Caco-2 (cell line): ENCODE measurements at regions not wholly inside any gene's neighbourhood (a gene's known extent, or its start where the extent isn't known, plus 50 kb on each side); places are given as distances from the start of the nearest gene placed in this dataset.

Experiments used
- BruUV-seq: library from RNA; stranded (reverse); fragments of 400-500 nt; replicated peaks from 2 replicates; lab custom pipeline; 2021; lab: Mats Ljungman, UMichigan
- CTCF ChIA-PET: fragments of 300-600 bp; sonication (Branson Sonifier 250); formaldehyde crosslinking; loops from one replicate; lab custom pipeline; 2022; ENCODE audit warnings: antibody characterized with exemption; lab: Charles Lee
- POLR2A ChIA-PET: fragments of 300-600 bp; sonication (Branson Sonifier 250); formaldehyde crosslinking; loops from one replicate; lab custom pipeline; 2022; ENCODE audit warnings: antibody characterized with exemption; lab: Charles Lee
- DNase-seq, 2 experiments: peaks; one replicate each; pipeline versions ENCODE4 v3.0.0 to v3.0.0-alpha.2; 2020 to 2022
- H3K27me3 ChIP-seq: replicated peaks from 2 replicates; pipeline ENCODE4 v1.6.0; 2011; ENCODE audit warnings: low read length; ENCODE audit not compliant: control insufficient read depth, insufficient read depth
- H3K36me3 ChIP-seq: 2 replicates; pipeline ENCODE4 v1.5.1; 2011; ENCODE audit warnings: low read length; ENCODE audit not compliant: control insufficient read depth, insufficient read depth
- H3K4me1 ChIP-seq: fragments of 250-450 bp; sonication (Bioruptor Pico); 2 replicates; pipeline ENCODE4 v1.5.1; 2020; ENCODE audit warnings: mild to moderate bottlenecking
- H3K4me3 ChIP-seq: 2 replicates; pipeline ENCODE4 v1.5.1; 2011; ENCODE audit warnings: low read depth, mild to moderate bottlenecking, control low read depth, low read length
- H3K9me3 ChIP-seq: fragments of 250-450 bp; sonication (Bioruptor Pico); 2 replicates; pipeline ENCODE4 v1.5.1; 2020; ENCODE audit warnings: mild to moderate bottlenecking, moderate library complexity
- H3K27ac Mint-ChIP-seq: one replicate; pipeline ENCODE4 v1.8.0; 2022; ENCODE audit warnings: mixed read lengths; ENCODE audit not compliant: unreplicated experiment
- H3K27me3 Mint-ChIP-seq: one replicate; pipeline ENCODE4 v1.8.0; 2022; ENCODE audit warnings: mixed read lengths; ENCODE audit not compliant: insufficient read depth, unreplicated experiment
- H3K36me3 Mint-ChIP-seq: one replicate; pipeline ENCODE4 v1.8.0; 2022; ENCODE audit warnings: mild to moderate bottlenecking, mixed read lengths; ENCODE audit not compliant: insufficient read depth, unreplicated experiment
- H3K4me1 Mint-ChIP-seq: one replicate; pipeline ENCODE4 v1.8.0; 2022; ENCODE audit warnings: low read depth, mixed read lengths; ENCODE audit not compliant: unreplicated experiment
- H3K4me3 Mint-ChIP-seq: one replicate; pipeline ENCODE4 v1.8.0; 2022; ENCODE audit warnings: mild to moderate bottlenecking, moderate library complexity, mixed read lengths; ENCODE audit not compliant: unreplicated experiment
- H3K9me3 Mint-ChIP-seq: one replicate; pipeline ENCODE4 v1.8.0; 2022; ENCODE audit warnings: mixed read lengths; ENCODE audit not compliant: unreplicated experiment
- intact Hi-C: fragments of 100-400 bp; cut with micrococcal nuclease; formaldehyde crosslinking; loops from one replicate; pipeline ENCODE4 v1.10.0; 2022; ENCODE audit not compliant: unreplicated experiment
- TF ChIP-seq, protein P1 (sequence below), 2 experiments: fragments of 200-600 bp in 1 of 2; IDR thresholded peaks; 1 replicate in 1 of 2; 2 replicates in 1 of 2; pipeline versions ENCODE4 v1.5.1 to v1.8.0; 2011 to 2022; ENCODE audit warnings: antibody characterized with exemption in 1 of 2, control low read depth in 1 of 2, inconsistent platforms in 1 of 2, low read depth in 1 of 2, low read length in 1 of 2, mild to moderate bottlenecking in 1 of 2, moderate library complexity in 1 of 2; ENCODE audit not compliant: insufficient read depth in 1 of 2, severe bottlenecking in 1 of 2, unreplicated experiment in 1 of 2

DNA sequence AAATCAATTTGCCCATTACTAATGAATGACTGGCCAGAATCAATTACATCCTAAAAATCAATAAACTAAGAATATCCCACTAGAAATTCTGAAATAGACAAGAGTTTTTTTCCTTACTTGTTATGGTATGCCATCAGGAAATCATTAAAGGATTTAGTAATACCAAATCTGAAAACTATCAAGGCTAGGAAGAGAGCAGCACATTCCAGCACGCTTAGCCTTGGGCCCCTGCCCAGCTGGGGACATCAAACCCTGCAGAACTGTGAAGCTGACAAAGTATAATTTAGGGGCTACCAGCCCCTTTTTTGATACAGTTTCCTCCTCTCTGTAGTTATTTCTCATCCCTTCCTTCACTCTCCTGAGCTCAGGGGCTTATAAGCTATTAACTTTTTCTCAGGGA, 247.8 kb upstream of the ZC3H12C start:
- Mint-ChIP-seq H3K36me3 (no peaks in the 10 kb centered on the region), H3K27ac (no peak overlapping the region), H3K27me3 (peaks cover 15% of the 10 kb centered on the region), H3K4me3 (no peak overlapping the region), H3K4me1 (no peaks in the 10 kb centered on the region), H3K9me3 (no peaks in the 10 kb centered on the region)
- ChIA-PET POLR2A (no interaction called here), CTCF (no interaction called here)
- Histone ChIP-seq H3K4me1 (no peaks in the 10 kb centered on the region), H3K4me3 (no peak overlapping the region), H3K27me3 (peaks cover 1% of the 10 kb centered on the region; the same call in 1 of the 2 replicates), H3K36me3 (no peaks in the 10 kb centered on the region), H3K9me3 (no peaks in the 10 kb centered on the region)
- intact Hi-C loops = no loop called here
- DNase-seq = no peak
- no TSS peak for BruUV-seq
- TF ChIP-seq, protein P1, sequence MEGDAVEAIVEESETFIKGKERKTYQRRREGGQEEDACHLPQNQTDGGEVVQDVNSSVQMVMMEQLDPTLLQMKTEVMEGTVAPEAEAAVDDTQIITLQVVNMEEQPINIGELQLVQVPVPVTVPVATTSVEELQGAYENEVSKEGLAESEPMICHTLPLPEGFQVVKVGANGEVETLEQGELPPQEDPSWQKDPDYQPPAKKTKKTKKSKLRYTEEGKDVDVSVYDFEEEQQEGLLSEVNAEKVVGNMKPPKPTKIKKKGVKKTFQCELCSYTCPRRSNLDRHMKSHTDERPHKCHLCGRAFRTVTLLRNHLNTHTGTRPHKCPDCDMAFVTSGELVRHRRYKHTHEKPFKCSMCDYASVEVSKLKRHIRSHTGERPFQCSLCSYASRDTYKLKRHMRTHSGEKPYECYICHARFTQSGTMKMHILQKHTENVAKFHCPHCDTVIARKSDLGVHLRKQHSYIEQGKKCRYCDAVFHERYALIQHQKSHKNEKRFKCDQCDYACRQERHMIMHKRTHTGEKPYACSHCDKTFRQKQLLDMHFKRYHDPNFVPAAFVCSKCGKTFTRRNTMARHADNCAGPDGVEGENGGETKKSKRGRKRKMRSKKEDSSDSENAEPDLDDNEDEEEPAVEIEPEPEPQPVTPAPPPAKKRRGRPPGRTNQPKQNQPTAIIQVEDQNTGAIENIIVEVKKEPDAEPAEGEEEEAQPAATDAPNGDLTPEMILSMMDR (IDR thresholded peaks at IDR 0.05; ENCODE audit: insufficient read depth in 1 of 2, low read depth in 1 of 2, low read length in 1 of 2, severe bottlenecking in 1 of 2, unreplicated experiment in 1 of 2) = no peak

DNA sequence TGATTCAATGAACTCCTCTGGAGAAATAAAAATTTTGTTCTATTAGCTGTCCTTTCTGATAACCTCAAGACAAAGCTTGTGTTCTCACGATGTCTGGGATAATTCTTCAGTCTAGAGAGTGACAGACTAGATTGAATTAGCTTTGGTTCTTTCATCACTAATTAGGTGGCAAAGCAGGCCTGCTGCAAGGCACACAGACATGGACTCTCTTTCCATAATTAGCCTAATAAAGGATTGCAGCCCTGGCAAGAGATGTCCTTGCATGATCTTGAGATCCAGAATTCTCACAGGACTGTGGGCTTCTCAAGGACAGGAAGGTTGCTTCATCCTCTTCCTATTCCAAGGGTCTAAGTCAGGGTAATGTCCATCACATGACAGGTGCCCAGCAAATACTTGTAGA, 245.6 kb upstream of the ZC3H12C start:
- no TSS peak for BruUV-seq
- no peaks in the 10 kb centered on the region for H3K9me3 Mint-ChIP-seq
- H3K27ac Mint-ChIP-seq = no peak overlapping the region
- CTCF ChIA-PET = no interaction called here
- no peaks in the 10 kb centered on the region for H3K36me3 Mint-ChIP-seq
- POLR2A ChIA-PET = no interaction called here
- Histone ChIP-seq H3K4me3 (no peak overlapping the region), H3K4me1 (no peaks in the 10 kb centered on the region), H3K9me3 (no peaks in the 10 kb centered on the region), H3K27me3 (peaks cover 1% of the 10 kb centered on the region; the same call in 1 of the 2 replicates), H3K36me3 (no peaks in the 10 kb centered on the region)
- no peaks in the 10 kb centered on the region for H3K4me1 Mint-ChIP-seq
- intact Hi-C loops = no loop called here
- no peak for DNase-seq
- TF ChIP-seq, protein P1 (IDR thresholded peaks at IDR 0.05; ENCODE audit: insufficient read depth in 1 of 2, low read depth in 1 of 2, low read length in 1 of 2, severe bottlenecking in 1 of 2, unreplicated experiment in 1 of 2) = no peak
- peaks cover 12% of the 10 kb centered on the region for H3K27me3 Mint-ChIP-seq
- no peak overlapping the region for H3K4me3 Mint-ChIP-seq

DNA sequence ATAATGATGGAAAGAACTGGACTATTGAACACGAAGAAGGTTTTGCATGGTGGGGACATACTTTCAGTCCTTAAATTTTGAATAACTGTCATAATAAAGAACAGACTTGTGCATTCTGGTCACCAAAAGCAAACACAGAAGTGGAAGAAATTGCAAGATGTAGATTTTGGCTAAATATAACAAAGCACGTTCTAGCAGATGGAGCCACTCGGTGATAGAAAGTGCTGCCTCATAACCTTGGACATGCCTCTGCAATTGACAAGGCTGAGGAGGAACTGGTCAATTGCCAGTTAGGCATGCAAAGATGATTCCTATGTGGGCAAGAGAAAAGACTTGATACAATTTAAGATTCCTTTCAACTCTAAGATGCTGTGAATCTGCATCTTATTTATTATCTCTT, 244.1 kb upstream of the ZC3H12C start:
- H3K27me3 ChIP-seq = peaks cover 1% of the 10 kb centered on the region; the same call in 1 of the 2 replicates
- no peak overlapping the region for H3K4me3 ChIP-seq
- Mint-ChIP-seq H3K27ac (no peak overlapping the region), H3K4me3 (no peak overlapping the region), H3K36me3 (no peaks in the 10 kb centered on the region), H3K27me3 (peaks cover 12% of the 10 kb centered on the region), H3K4me1 (no peaks in the 10 kb centered on the region), H3K9me3 (no peaks in the 10 kb centered on the region)
- POLR2A ChIA-PET = no interaction called here
- DNase-seq = no peak
- no peaks in the 10 kb centered on the region for H3K4me1 ChIP-seq
- BruUV-seq = no TSS peak
- H3K36me3 ChIP-seq = no peaks in the 10 kb centered on the region
- TF ChIP-seq, protein P1 (IDR thresholded peaks at IDR 0.05; ENCODE audit: insufficient read depth in 1 of 2, low read depth in 1 of 2, low read length in 1 of 2, severe bottlenecking in 1 of 2, unreplicated experiment in 1 of 2) = no peak
- CTCF ChIA-PET = interaction anchor here (0.8 kb wide), 1 partner anchor 90 kb away, joined by 3 read pairs; no protein-coding TSS in a partner anchor
- intact Hi-C loops = no loop called here
- H3K9me3 ChIP-seq = no peaks in the 10 kb centered on the region
